GM12878 (cell line): ENCODE measurements at regions not wholly inside any gene's neighbourhood (a gene's known extent, or its start where the extent isn't known, plus 50 kb on each side); places are given as distances from the start of the nearest gene placed in this dataset.

Experiments
- CBFB ChIP-seq: IDR thresholded peaks from 2 replicates; pipeline ENCODE4 v1.6.1; 2016; ENCODE audit warnings: antibody characterized with exemption, low read depth
- HCFC1 ChIP-seq: fragments of 150-350 bp; IDR thresholded peaks from 2 replicates; pipeline ENCODE4 v1.6.1; 2014; ENCODE audit warnings: low read length
- PAX8 ChIP-seq: fragments of 450-650 bp; IDR thresholded peaks from 2 replicates; pipeline ENCODE4 v1.6.1; 2017; ENCODE audit warnings: mild to moderate bottlenecking, moderate library complexity
- TCF7 ChIP-seq: IDR thresholded peaks from 2 replicates; pipeline ENCODE4 v1.6.1; 2014; ENCODE audit warnings: antibody characterized with exemption, borderline replicate concordance
- TF ChIP-seq, protein P1 (sequence below), 3 experiments: IDR thresholded peaks in 2 of 3; conservative IDR thresholded peaks in 1 of 3; 2 replicates each; pipeline ENCODE4 v1.5.1; 2011; ENCODE audit warnings: low read depth in 3 of 3, low read length in 3 of 3, mild to moderate bottlenecking in 3 of 3, control low read depth in 2 of 3, moderate library complexity in 2 of 3, inconsistent platforms in 1 of 3, mixed read lengths in 1 of 3; ENCODE audit not compliant: control insufficient read depth in 2 of 3, insufficient read depth in 1 of 3; ENCODE audit errors: extremely low read depth in 1 of 3

DNA sequence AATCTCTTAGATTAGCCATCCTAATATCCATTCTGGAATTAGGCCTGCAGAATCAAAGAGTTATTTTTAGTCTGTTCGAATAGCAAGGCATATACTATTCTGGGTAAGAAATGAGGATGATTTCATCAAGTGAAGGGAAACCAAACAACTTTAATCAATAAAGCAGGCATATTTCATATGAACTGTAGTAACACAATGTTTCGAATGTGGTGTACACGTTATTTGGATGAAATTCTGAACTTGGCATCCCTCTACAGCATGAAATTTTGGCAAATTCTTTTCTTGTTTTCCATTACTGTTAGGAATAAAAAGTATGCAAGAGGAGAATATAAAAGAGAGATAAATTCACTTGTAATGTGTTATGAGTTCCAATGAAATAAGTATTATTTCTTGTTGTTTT lies 1233.3 kb upstream of the SEL1L start:
- TF ChIP-seq TCF7 (no peak), PAX8 (no peak), HCFC1 (no peak), CBFB (no peak)
- TF ChIP-seq, protein P1, sequence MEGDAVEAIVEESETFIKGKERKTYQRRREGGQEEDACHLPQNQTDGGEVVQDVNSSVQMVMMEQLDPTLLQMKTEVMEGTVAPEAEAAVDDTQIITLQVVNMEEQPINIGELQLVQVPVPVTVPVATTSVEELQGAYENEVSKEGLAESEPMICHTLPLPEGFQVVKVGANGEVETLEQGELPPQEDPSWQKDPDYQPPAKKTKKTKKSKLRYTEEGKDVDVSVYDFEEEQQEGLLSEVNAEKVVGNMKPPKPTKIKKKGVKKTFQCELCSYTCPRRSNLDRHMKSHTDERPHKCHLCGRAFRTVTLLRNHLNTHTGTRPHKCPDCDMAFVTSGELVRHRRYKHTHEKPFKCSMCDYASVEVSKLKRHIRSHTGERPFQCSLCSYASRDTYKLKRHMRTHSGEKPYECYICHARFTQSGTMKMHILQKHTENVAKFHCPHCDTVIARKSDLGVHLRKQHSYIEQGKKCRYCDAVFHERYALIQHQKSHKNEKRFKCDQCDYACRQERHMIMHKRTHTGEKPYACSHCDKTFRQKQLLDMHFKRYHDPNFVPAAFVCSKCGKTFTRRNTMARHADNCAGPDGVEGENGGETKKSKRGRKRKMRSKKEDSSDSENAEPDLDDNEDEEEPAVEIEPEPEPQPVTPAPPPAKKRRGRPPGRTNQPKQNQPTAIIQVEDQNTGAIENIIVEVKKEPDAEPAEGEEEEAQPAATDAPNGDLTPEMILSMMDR (IDR thresholded peaks at IDR 0.05 in 2 of 3, conservative IDR thresholded peaks at IDR 0.05 in 1 of 3; ENCODE audit: control insufficient read depth in 2 of 3, extremely low read depth in 1 of 3, insufficient read depth in 1 of 3, low read depth in 3 of 3, low read length in 3 of 3): no peak
